ENCODE measurements at regions not wholly inside any gene's neighbourhood (a gene's known extent, or its start where the extent isn't known, plus 50 kb on each side); places are given as distances from the start of the nearest gene placed in this dataset.

- TF ChIP-seq EGR1 (IDR thresholded peaks at IDR 0.05; ENCODE audit: low read depth in 2 of 2), result no peak
- no peak for TF ChIP-seq CTCF (IDR thresholded peaks at IDR 0.05; ENCODE audit: low read depth, low read length, missing input control)
- TF ChIP-seq MAX (IDR thresholded peaks at IDR 0.05), result no peak
- no peak for TF ChIP-seq JUND (IDR thresholded peaks at IDR 0.05)
- no peak for TF ChIP-seq HNF4G (IDR thresholded peaks at IDR 0.05)
- TF ChIP-seq HNF4A (conservative IDR thresholded peaks at IDR 0.05), result no peak
- no peak for TF ChIP-seq YY1 (IDR thresholded peaks at IDR 0.05)
Observed at GRCh38 chr2:16494836-16495508, 170.7 kb downstream of the CYRIA start.
